Neural cell (in vitro differentiated cells): ENCODE measurements at regions not wholly inside any gene's neighbourhood (a gene's known extent, or its start where the extent isn't known, plus 50 kb on each side); places are given as distances from the start of the nearest gene placed in this dataset.

Experiments
- H2AFZ ChIP-seq: fragments of 200-600, 300-800 bp; sonication (generic), shearing (Covaris generic); 2 replicates; pipeline ENCODE4 v1.6.0; 2014; ENCODE audit warnings: low read depth, mild to moderate bottlenecking, antibody characterized with exemption, low read length, moderate library complexity
- H3F3A ChIP-seq: fragments of 200-600 bp; shearing (Covaris generic); 2 replicates; pipeline ENCODE4 v1.6.1; 2016; ENCODE audit warnings: mild to moderate bottlenecking, moderate library complexity, mixed read lengths, antibody characterized with exemption, low read length; ENCODE audit not compliant: insufficient read depth, poor library complexity, severe bottlenecking
- H3K27ac ChIP-seq: fragments of 200-600, 300-800 bp; sonication (generic), shearing (Covaris generic); 2 replicates; pipeline ENCODE4 v1.5.1; 2014; ENCODE audit warnings: mild to moderate bottlenecking, low read length, moderate library complexity
- H3K27me3 ChIP-seq: fragments of 300-800, 200-600 bp; sonication (generic), shearing (Covaris generic); 2 replicates; pipeline ENCODE4 v1.6.0; 2014; ENCODE audit warnings: mild to moderate bottlenecking, low read depth, low read length, moderate library complexity; ENCODE audit not compliant: insufficient read depth
- H3K36me3 ChIP-seq: fragments of 300-800, 200-600 bp; sonication (generic), shearing (Covaris generic); 2 replicates; pipeline ENCODE4 v1.5.1; 2014; ENCODE audit warnings: mild to moderate bottlenecking, antibody characterized with exemption, low read length, moderate library complexity; ENCODE audit not compliant: insufficient read depth
- H3K4me2 ChIP-seq: fragments of 300-800, 200-600 bp; sonication (generic), shearing (Covaris generic); 2 replicates; pipeline ENCODE4 v1.6.0; 2014; ENCODE audit warnings: mild to moderate bottlenecking, low read length
- H3K4me3 ChIP-seq: fragments of 300-800, 200-600 bp; sonication (generic), shearing (Covaris generic); 2 replicates; pipeline ENCODE4 v1.5.1; 2014; ENCODE audit warnings: mild to moderate bottlenecking, low read length, moderate library complexity
- H3K79me2 ChIP-seq: fragments of 200-600 bp; shearing (Covaris generic); replicated peaks from 2 replicates; pipeline ENCODE4 v1.6.0; 2014; ENCODE audit warnings: mild to moderate bottlenecking, low read length, moderate library complexity; ENCODE audit not compliant: insufficient read depth
- H3K9ac ChIP-seq: fragments of 300-800, 200-600 bp; sonication (generic), shearing (Covaris generic); 2 replicates; pipeline ENCODE4 v1.6.1; 2016; ENCODE audit warnings: mild to moderate bottlenecking, low read length, mixed read lengths
- H3K9me2 ChIP-seq: fragments of 200-600 bp; shearing (Covaris generic); 2 replicates; pipeline ENCODE4 v1.6.1; 2016; ENCODE audit warnings: mild to moderate bottlenecking, low read length, mixed read lengths; ENCODE audit not compliant: insufficient read depth
- H3K9me3 ChIP-seq: fragments of 200-600, 300-800 bp; sonication (generic), shearing (Covaris generic); 2 replicates; pipeline ENCODE4 v1.6.1; 2016; ENCODE audit warnings: mild to moderate bottlenecking, mixed run types, low read length, moderate library complexity, mixed read lengths
- H4K20me1 ChIP-seq: fragments of 200-600 bp; shearing (Covaris generic); 2 replicates; pipeline ENCODE4 v1.6.1; 2016; ENCODE audit warnings: mild to moderate bottlenecking, mixed run types; ENCODE audit not compliant: insufficient read depth
- CTCF ChIP-seq: fragments of 450-650 bp; IDR thresholded peaks from 2 replicates; pipeline ENCODE4 v1.5.1; 2014; ENCODE audit warnings: antibody characterized with exemption, mild to moderate bottlenecking, moderate library complexity; ENCODE audit not compliant: poor library complexity, severe bottlenecking
- EP300 ChIP-seq: fragments of 450-650 bp; conservative IDR thresholded peaks from 2 replicates; pipeline ENCODE4 v1.6.1; 2014; ENCODE audit warnings: antibody characterized with exemption, mild to moderate bottlenecking, moderate library complexity; ENCODE audit not compliant: poor library complexity, severe bottlenecking
- MXI1 ChIP-seq: fragments of 450-650 bp; conservative IDR thresholded peaks from 2 replicates; pipeline ENCODE4 v1.6.1; 2014; ENCODE audit warnings: antibody characterized with exemption, mild to moderate bottlenecking; ENCODE audit not compliant: poor library complexity, severe bottlenecking
- POLR2AphosphoS5 ChIP-seq: IDR thresholded peaks from 2 replicates; pipeline ENCODE4 v1.6.1; 2012
- RAD21 ChIP-seq: fragments of 450-650 bp; conservative IDR thresholded peaks from 2 replicates; pipeline ENCODE4 v1.6.1; 2014; ENCODE audit warnings: antibody characterized with exemption, mild to moderate bottlenecking, moderate library complexity
- REST ChIP-seq: IDR thresholded peaks from 2 replicates; pipeline ENCODE4 v1.6.1; 2012; ENCODE audit warnings: borderline replicate concordance
- SMC3 ChIP-seq: fragments of 450-650 bp; conservative IDR thresholded peaks from 2 replicates; pipeline ENCODE4 v1.6.1; 2014; ENCODE audit warnings: antibody characterized with exemption, mild to moderate bottlenecking, moderate library complexity; ENCODE audit not compliant: poor library complexity
- TAF1 ChIP-seq: IDR thresholded peaks from 2 replicates; pipeline ENCODE4 v1.6.1; 2012; ENCODE audit warnings: low read depth

- Histone ChIP-seq H3K36me3 (no peaks in the 10 kb centered on the region), H3K9me2 (no peaks in the 10 kb centered on the region), H3K4me3 (no peak overlapping the region), H3K9ac (no peak overlapping the region), H4K20me1 (no peaks in the 10 kb centered on the region), H2AFZ (no peak overlapping the region), H3K4me2 (no peak overlapping the region), H3F3A (no peaks in the 10 kb centered on the region), H3K79me2 (no peaks in the 10 kb centered on the region), H3K9me3 (peaks cover 7% of the 10 kb centered on the region), H3K27ac (no peak overlapping the region), H3K27me3 (no peaks in the 10 kb centered on the region)
- no peak for TF ChIP-seq MXI1
- TF ChIP-seq REST: no peak
- no peak for TF ChIP-seq RAD21
- no peak for TF ChIP-seq SMC3
- TF ChIP-seq EP300: no peak
Measured at GRCh38 chr10:118518095-118518494, 77.4 kb downstream of the PRLHR start.

- no peaks in the 10 kb centered on the region for H3K79me2 ChIP-seq
- H3K4me3 ChIP-seq: no peak overlapping the region
- peaks cover 7% of the 10 kb centered on the region for H3K9me3 ChIP-seq
- no peaks in the 10 kb centered on the region for H3K27me3 ChIP-seq
- no peaks in the 10 kb centered on the region for H3K36me3 ChIP-seq
- no peak overlapping the region for H3K27ac ChIP-seq
- H2AFZ ChIP-seq: no peak overlapping the region
- no peak for TF ChIP-seq REST
- no peak for TF ChIP-seq TAF1
- TF ChIP-seq EP300: no peak
- TF ChIP-seq POLR2AphosphoS5: no peak
- no peak for TF ChIP-seq CTCF
- no peak for TF ChIP-seq RAD21
- no peak for TF ChIP-seq MXI1
- no peaks in the 10 kb centered on the region for H4K20me1 ChIP-seq
- no peaks in the 10 kb centered on the region for H3K9me2 ChIP-seq
- no peak overlapping the region for H3K4me2 ChIP-seq
- H3K9ac ChIP-seq: no peak overlapping the region
- no peaks in the 10 kb centered on the region for H3F3A ChIP-seq
Measured at GRCh38 chr10:118516716-118517115, 78.7 kb downstream of the PRLHR start.
